NCI-H146 (cell line): ENCODE measurements at regions not wholly inside any gene's neighbourhood (a gene's known extent, or its start where the extent isn't known, plus 50 kb on each side); places are given as distances from the start of the nearest gene placed in this dataset.
"Not testable (repeated sequence)": the region's sequence is repeated elsewhere in the genome, so short reads cannot be mapped to it uniquely, and the experiment has no call there.

Source experiments
- DNase-seq: peaks from one replicate; lab custom pipeline; 2025; lab: John Stamatoyannopoulos, UW

DNA sequence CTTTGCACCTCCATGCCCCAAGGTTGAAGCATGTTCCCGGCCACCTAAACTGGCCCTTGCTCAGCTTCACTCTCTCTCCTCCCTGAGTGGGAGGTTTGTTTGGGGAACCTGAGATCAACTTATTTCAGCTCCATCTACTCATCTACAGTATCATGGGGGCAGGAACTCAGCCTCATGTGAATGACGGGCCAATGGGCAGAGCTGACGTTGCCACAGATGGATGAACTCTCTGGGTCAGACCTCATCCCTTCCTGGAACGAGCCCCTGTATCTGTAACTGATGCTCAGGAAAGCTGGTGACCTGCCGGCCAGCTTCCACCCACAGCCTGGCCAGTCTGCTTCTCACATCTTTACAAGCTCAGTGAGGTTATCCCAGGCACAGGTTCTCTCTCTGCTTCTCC lies 369.6 kb downstream of the IRX2 start:
- DNase-seq, result no peak

DNA sequence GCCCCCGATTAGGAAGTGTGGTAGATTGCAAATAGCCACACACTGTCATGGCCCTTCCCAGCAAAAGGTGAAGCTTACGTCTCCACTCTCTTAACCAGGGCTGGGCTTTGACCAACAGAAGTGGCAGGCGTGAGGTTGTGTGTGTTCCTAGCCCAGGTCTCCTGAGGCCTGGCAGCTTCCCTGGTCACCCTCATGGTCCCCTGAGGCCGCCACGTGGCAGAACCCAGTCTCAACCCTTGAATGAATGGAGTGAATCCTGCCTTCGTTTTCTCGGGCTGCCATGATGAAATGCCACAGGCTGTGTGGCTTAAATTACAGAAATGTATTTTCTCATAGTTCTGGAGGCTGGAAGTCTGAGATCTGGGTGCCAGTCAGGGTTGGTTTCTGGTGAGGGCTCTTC lies 370.4 kb downstream of the IRX2 start:
- no peak for DNase-seq

DNA sequence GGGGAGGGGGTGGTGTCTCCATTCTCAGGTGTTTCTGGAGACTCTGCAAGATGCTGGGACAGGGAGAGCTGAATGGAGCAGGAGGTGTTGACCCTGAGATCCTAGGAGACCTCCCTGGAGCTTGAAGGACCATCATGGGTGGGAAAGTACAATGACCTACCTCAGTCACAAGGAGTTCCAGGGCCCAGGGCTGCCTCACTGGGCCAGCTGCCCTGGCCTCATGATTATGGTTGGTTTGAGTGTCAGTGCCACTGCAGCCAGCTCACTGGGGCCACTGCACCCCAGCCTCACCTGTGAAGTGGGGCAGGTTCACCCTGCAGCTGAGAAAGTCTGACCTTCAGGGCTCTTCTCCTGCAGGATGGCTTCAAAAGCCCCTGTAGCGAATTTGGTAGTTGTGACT lies 372.5 kb downstream of the IRX2 start:
- DNase-seq, result no peak

DNA sequence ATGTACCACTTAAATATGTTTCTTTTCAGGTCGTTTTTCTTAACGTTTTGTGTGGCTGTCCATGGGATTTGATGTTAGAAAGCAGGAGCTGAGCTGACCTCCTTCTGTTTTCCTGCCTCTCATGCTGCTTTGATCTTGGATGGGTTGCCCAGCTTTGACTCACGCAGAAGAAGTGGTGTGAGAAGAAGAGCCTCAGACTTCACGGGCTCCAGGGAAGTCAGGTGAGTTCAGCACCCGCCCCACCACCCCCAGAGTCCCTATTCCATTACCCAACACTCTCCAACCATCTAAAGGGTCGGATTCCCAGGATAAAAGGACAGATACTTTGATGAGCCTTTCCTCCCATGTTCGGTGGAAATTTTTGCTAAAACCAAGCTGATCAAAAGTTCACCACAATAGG lies 373.4 kb downstream of the IRX2 start:
- DNase-seq, result no peak

DNA sequence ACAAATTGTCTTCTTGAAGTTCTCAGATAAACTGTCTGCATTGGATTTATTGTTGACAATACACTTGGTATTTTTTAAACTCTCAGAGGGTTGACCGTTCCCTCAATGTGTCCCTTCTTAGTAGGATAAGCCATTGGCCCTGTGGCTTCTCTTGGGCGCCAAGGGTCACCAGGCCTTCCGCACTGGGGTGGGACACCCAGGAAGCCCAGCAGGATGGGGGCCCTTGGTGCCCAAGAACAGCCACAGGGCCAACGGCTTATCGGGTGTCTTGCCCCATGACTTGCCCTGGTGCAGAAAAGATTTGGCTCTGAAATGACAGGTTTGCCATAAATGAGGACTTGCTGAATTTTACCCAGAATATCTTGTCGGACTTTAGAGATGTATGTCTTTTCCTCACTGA lies 375.0 kb downstream of the IRX2 start:
- no peak for DNase-seq

DNA sequence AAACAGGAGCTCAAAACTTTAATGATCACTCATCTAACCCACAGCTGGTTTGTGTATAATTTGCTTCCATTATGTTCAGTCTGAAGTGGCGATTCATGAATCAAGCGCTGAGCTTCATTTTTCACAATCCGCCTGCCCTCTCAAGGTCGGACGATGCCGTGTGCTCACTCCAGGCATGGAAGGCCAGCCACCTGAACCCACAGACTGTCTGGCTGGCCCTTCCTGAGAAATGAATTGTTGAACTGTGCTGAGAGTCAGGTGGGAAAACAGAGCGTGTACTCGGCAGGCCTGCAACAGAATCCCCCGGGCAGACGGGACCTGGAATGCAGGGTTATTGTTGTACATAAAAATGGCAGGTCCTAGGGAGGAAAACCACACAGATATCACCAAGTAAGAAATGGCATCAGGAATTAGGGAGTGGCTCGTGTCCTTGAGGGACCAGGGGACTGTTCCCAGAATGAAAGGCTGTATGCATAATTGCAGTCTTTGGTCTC lies 375.7 kb downstream of the IRX2 start:
- no peak for DNase-seq

DNA sequence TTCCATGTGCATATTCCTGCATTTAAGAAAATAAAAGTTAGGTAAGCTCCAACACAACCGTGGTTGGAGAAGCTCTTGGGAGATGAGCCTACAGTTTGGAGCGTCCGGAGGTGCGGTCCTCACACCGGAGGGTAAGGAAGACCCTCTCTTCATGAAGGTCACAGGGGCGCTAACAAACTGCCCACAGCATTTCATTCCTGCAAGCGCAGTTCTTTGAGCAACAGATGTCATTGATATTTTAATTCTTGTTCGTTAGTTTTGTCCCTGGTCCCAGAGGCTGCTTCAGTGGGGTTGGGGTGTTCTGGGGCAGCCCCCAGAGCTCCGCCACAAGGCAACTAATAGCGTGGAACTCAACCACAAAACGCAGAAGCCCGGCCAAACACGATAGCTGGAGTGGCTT lies 376.2 kb downstream of the IRX2 start:
- no peak for DNase-seq

DNA sequence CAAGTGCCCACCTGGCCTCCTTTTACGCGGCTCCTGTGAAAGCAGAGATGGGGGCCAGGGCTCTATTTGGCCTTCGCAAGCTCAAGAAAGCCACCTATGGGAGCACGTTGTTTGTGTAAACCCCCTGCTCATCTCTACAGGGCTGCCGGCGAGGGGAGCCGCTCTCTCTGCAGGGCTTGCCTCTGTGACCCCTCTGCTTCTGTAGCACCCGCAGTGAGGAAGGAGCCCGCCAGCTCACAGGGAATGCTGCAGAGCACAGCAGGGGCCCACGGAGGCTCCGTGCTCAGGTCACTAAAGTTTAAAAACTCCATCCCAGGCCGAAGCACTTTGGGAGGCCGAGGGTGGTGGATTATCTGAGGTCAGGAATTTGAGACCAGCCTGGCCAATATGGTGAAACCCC lies 376.8 kb downstream of the IRX2 start:
- DNase-seq, result peak; percentile 37

DNA sequence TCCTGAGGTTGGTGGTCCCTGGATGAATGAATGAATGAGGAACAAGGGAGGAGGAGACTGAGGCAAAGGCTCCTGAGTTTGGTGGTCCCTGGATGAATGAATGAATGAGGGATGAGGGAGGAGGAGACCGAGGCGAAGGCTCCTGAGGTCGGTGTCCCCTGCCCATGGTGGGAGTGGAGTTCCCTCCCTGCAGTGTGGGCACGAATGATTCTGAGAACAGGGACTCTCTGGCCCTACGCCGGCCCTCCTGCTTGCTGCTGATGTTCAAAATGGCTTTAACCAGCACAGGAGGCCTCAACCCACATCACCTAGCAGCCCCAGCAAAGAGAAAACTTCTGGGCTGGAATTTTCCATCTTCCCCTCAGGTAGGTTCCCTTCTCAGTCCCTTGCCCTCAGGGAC lies 377.8 kb downstream of the IRX2 start:
- no peak for DNase-seq

DNA sequence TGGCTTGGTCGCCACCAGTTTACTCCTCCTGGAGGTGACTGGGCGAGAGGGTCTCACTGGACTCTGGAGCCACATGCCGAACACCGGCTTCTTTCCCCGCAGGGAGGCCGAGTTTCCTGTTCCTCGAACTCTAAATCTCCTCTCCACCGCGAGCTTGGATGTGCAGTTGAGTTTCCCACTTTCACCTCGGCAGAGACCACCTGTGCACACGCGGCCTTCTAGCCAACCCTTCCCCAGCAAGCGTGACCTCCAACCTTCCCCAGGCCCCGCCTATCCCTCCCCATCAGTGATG lies 380.1 kb downstream of the IRX2 start:
- no peak for DNase-seq

DNA sequence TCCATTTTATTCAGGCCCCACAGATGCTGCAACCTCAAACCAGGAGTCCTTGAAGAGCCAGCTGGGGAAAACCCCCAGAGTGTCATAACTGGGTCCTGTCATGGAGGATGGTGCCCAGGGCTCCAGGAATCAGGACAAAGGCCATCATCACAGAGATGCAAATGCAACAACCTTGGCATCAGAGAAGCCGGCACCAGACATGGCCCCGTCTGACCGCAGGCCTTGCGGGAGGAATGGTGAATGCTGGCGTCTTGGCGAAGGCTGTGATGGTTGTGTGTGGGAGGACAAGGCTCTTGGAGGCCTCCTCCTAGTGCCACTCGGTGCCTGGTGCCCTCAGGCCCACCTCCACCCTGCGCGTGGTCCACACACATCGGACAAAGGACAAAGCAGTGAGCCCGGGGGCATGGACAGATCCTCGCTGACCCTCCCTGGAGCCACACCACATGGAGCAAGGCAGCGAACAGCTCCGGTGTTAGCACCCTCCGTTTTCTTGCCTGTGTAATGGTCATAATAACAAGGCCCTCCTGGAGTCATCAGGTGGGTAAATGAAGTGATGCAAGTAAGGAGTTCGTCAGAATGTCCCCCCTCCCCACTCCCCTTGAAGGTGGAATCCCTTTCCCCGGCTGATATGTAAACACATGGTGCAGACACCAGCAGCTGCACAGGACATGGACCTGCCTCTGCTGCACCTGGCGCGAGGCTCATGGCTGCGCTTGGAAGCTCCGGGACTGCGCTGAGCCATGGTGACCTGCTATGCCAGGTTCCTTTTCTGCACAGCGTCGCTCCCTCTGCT lies 380.7 kb downstream of the IRX2 start:
- peak; percentile 13 for DNase-seq

DNA sequence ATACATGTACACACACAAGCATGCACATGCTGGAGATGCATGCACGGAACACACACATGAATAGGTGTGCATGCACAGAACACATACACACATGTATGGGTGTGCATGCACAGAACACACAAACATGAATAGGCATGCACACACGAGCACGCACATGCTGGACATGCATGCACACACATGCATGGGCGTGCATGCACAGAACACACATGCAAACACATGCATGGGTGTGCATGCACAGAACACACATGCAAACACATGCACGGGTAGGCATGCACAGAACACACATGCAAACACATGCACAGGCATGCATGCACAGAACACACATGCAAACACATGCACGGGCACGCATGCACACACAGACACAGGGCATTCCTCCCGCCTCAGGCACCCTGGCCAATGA lies 382.3 kb downstream of the IRX2 start:
- DNase-seq, result no peak

DNA sequence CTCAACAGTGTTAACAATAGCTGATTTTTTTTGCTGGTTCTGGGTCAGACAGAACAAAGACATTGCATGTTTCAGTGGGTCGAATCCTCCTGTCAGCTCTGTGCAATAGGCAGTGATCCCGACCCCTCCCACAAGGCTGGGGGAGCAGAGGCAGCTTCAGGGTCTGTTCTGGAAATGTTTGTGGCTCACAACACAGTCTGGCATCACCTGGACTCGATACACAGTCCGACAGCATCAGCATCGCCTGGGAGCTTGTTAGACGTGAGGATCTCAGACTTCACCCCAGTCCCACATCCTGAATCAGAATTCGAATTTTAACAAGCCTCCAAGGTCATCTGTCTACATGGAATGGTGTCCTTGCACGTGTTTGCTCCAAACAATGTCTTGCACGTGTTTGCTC lies 384.7 kb downstream of the IRX2 start:
- no peak for DNase-seq

DNA sequence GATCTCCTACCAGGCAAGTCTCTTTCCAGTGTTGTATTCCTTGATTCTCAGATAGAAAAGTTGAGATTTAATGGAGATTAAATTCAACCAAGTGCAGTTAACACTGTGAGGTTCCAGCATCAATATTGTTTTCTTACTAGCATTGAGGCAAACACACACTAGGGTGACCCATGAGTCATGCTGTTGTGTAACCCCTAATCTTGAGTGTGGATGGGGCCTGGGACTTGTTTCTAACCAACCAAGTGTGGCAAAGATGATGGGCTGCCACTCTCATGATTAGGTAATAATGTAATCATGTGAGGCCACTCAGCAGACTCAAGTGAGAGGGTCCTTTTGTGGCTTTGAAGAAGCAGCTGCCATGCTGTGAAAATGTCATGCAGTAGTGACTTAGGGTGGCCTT lies 394.2 kb downstream of the IRX2 start:
- no peak for DNase-seq

DNA sequence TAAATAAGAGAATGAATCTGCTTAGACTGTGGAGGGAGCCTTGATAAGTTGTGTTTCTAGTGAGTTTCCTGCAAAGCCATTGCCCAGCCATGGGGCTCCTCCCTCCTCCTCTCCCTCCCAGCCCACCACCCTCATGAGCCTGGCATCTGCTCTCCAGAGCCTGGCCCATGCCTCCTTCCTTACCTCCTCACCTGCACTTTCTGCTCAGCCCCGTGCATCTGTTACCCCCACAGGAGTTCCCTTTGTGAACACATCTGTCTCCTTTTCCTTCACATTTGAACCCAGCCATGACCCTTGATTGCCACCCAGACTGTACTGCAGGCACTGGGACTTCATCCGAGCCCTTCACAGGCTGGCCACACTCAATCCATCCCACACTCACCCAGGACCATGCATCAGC lies 395.6 kb downstream of the IRX2 start:
- DNase-seq, result no peak

DNA sequence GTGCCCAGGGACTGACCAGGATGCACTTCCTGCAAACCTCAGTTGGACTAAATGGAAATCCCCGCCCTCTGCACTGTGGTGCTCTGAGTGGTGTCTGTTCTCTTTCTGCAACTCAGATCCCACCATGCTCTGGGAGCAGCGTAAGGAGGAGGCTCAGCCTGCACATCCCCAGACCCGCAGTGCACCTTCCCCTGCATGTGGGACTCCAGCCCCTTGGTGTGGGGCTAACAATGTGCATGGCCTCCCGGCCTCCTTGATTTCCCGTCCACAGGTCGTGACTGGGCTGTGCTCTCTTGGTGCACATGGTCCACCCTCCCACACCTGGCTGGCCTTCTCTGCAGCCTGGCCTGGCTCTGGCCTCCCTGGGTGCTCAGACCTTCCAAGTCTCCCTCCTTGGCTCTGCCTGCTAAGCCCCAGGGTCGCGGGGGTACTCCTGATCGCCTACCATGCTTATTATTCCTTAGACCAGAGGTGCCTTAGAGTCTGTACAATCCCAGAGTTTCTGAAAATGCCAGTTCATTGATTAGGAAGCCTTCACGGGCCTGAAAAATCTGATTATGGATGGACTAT lies 397.5 kb downstream of the IRX2 start:
- DNase-seq, result no peak

DNA sequence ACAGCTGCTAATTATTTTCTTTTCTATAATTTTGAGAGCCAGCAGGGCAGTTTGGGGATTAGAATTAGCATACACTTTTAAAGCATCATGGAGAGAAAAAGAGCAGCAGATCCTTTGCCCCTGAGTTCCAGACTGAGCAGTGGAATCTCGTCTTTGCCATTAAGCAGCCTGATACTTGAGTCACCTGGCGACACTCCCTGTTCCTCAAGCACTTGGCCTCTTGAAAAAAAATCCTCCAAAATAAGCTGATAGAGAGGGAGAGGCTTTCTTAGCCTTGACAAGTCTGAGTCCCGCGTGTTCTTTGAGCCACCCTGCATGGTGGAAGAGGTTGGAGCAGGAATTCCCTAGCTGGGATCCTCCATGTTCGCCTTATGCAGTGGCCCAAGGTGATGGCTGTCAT lies 398.3 kb downstream of the IRX2 start:
- DNase-seq, result no peak

DNA sequence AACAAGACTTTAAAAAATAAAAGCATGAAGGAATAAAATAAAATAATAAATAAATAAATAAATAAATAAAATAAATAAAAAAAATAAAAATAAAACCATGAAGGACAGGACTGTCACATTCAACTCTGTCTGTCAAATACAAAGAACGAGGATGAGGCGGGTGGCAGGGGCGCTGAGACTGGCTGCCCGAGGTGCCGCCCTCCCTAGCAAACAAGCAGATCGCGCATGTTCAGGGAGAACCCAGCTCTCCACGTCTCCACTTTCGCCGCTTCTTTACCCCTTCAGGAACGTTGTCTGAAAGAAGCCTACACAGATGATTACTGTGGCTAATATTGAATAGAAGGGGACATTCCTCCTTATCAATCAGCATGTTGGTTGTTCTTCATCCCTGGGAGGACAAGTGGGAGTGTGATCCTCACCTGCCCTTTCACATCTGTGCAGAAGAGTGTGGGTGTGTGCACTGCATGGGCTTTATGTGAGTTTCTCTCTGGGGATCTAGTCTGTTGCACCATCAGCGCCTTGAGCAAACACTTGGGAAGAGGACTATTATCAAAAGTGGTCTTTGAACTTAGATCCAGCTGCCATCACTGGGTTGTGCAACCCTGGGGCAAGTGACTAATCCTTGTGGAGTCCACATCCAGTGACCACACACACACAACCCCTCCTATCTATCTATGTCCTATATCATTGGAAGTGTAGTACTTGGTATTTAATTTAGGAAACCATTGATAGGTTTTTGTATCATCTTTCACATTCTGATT lies 399.2 kb downstream of the IRX2 start:
- DNase-seq, result peak; percentile 23

DNA sequence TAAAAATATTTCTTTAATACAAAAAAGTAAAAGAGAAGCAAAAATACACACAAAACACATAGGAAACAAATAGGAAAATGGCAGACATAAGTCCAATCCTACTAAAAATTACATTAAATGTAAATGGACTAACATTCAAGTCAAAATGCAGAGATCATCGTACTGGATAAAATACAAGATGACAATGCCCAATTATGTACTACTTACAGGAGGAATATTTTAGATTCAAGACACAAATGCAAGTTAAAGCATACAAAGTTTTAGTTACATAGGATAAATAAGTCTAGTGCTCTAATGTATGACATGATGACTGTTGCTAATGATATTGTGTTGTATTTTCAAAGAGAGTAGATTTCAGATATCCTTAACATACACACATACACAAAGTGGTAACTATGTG lies 401.7 kb downstream of the IRX2 start:
- DNase-seq, result not testable (repeated sequence)

DNA sequence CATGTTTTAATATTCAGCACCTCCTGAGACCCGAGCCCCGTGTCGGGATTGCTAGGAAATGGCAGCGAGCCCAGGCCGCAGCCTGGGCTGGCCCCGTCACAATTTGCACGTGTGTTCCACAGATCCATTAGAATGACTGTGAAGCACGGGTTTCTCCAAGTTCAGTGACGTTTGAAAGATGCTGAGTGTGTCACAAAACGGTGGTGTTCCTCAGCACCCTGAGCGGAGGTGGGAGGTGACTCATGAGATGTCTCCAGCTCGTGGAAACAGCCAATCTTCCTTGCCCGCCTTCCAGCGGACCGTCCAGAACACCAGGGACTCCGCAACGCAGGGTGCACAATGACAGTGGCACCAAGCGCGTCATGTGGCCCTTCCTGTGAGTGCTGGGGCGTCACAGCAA lies 412.8 kb downstream of the IRX2 start:
- DNase-seq, result no peak

DNA sequence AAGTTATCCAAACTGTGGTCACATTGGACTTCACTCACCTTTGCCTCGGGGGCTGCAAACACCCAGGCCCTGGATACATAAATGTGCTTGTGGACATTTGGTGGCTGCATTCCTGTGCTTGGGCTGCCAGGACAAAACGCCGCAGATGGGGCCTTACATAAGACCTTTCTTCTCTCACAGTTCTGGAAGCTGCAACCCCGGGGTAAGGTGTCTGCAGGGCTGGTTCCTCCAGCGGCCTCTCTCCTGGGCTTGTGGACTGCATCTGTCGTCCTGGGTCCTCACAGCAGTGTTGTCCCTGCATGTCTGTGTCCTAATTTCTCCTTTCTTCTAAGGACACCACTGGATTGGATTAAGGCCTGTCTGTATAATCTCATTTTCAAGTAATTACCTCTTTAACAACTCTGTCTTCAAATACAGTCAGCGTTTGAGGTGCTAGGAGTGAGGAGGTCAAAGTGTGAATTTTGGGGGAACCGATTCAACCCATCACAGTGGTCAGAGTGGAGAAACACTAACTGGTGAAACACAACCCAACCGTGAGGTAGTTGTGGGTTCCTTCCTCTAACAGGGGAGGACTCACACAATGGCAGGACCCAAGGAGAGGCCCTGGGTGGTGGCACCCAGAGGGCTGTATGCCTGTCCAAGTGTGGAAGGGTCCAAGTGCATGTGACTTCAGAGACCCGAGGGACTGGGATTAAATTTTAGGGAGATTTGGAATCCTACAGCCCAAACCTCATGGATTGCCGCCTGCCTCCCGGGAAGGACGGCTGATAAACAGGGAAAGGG lies 415.6 kb downstream of the IRX2 start:
- DNase-seq, result no peak

DNA sequence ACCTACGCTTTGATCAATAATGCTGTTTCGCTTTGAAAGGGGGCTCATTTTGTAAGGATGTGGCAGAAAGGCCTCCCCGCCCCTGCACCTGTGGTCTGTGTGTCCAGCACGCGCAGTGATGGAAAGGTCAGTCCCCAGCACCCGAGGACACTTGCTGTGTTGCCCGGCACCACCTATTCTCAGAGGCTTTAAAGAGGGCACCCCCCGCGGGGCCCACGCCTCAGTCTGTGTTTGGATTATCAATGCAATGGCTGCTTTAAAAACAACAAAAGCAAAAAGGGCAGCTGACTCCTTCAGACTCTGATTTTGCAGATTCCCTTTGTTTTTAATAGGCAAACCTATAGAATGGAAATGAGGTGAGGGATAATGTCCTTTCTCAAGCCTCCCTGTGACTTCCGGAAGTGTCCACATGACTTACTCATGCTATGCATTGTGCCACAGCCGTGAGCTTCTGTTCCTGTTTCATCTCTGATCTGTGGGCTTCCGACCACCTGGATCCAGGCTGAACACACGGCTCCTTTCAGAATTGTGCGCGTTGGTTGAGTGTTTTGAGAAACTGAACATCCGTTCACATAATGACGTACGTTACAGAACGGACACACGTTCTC lies 416.2 kb downstream of the IRX2 start:
- DNase-seq, result peak; percentile 86
